ENCODE measurements at regions not wholly inside any gene's neighbourhood (a gene's known extent, or its start where the extent isn't known, plus 50 kb on each side); places are given as distances from the start of the nearest gene placed in this dataset.

DNA sequence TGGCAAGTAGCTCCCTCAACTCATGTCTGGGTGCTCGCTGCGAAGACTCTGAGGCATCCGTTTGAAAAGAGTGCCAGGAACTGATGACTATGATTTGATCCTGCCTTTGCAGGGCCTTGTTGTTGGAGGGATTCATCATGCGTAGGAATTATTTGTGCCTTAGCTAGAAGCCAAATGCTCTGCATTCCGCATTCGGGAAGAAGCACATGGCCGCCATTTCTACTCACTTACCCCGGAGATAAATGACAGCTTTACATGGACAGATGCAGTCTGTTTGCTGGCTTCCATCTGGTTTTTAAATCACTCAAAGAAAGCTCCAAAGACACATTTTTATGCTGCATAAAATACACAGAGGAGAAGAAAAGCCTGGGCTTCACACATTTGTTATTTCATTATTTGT is 363.3 kb upstream of the CDH4 start:
- no peak for DNase-seq

DNA sequence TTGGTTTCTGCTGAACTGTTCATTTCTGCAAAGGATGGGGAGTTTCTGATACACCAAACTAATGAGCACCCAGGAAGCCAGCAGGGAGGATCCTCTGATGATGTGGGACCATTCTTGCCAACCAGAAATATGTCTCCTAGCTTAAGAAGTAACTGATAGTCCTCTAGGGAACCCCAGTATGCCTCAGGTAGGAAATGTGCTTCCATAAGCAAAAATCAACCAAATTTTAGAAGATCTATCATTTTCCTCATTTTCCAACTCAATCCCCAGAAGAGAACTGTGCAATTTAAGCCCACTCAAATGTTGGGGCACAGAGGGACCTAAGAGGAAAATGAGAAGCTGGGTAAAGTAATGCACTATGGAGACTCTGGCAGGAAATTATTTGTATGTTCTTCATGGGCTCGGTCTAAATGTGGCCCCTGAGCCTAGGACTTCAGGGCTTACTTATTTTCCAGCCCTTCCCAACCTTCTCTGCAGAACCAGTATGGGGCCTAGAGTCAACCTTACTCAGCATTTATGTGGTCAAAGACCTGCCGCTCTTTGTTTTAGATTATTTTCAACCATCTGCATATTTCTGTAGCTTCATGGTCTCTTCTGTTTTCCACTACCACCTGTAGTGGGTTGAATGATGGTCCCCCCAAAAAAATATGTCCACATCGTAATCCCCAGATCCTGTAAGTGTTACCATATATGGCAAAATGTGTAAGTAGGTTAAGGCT is 359.8 kb upstream of the CDH4 start:
- DNase-seq, result no peak

DNA sequence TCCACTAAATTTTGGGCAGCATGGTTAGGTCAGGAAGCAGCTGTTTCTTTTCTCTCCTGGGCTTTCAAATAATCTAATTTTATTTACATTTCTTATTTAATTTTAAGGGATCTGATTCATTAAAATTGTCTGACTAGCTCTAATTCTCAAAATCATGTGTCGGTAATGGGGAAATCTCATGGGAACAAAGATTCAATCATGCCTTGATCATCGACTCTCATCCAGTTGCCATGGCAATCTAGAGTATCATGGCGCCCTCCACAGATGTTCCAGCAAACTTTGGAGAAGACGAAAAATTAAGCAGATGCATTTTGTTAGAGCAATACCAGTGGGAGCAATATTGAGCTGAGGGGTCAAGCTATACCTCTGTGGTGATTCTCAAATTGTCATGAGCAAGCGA is 358.0 kb upstream of the CDH4 start:
- DNase-seq, result no peak

DNA sequence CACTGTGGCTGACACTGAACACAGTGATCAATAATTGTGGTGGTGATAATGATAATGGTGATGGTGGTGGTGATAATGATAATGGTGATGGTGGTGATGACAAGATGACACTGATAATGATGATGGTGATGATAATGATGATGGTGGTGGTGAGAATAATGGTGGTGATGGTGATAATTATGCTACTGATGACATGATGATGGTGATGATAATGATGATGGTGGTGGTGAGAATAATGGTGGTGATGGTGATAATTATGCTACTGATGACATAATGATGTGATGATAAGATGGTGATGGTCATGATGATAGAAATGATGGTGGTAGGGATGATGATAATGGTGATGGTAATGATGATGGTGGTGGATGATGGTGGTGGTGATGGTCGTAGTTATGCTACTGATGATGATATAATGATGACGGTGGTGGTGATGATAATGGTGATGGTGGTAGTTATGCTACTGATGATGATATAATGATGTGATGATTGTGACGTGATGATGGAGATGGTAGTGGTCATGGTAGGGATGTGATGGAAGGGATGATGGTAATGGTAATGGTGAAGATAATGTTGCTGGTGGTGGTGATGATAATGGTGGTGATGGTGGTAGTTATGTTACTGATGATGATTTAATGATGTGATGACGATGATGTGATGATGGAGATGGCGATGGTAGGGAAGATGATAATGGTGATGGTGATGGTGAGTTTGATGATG is 356.5 kb upstream of the CDH4 start:
- no peak for DNase-seq

DNA sequence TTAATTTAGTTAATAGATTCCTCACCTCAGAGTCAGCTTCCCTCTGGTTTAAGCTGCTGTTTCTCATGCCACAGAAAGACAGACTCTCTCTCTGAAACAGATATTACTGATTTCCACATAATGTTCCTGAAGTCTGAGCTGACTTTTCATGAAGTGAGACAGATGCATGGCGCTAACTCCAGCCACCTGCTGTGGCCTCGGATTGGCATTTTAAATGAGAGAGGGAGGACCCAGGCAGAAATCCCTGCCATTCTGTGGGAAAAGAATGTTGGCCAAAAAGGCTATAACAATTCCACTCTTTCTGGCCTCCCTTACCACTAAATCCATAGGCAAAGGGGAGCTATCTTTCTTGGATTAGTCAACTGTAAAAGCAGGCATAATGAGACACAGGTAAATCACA is 354.1 kb upstream of the CDH4 start:
- DNase-seq, result no peak

DNA sequence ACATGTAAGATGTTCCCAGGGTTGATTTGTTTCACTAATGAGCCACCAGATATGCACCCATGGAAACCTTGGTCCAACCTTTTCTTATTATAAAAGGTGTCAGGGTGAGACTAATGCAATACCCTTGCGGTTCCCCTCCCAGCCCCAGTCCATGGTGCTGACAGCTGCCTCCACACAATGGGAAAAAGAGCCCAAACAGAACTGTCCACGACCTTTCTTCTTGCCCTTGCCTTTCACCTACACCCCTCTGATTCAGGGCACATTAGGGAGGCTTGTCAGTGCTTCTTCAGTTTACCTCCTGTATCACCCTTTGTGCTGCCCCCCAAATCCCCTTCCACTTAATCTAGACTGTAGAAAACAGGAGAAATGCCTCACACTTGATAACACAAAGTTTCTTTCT is 352.7 kb upstream of the CDH4 start:
- DNase-seq, result no peak

DNA sequence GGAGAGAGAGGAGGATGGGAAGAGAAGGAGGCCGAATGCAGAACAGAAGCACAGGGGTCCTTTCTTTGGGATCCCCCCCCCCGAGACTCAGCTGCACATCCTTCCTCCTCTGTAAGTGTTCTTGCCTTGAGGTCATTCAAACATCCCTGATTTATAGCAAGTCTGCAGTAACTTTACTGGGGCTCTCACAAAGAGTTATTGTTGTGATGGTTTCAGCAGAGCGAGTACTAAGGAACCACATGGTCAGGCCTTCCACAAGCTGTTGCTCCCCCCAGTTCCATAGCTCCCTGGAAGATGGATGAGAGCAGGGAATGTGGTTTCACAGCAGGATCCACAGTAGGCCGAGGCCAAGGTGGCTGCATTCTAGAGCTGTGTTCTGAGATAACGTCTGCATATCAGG is 351.4 kb upstream of the CDH4 start:
- DNase-seq, result no peak

DNA sequence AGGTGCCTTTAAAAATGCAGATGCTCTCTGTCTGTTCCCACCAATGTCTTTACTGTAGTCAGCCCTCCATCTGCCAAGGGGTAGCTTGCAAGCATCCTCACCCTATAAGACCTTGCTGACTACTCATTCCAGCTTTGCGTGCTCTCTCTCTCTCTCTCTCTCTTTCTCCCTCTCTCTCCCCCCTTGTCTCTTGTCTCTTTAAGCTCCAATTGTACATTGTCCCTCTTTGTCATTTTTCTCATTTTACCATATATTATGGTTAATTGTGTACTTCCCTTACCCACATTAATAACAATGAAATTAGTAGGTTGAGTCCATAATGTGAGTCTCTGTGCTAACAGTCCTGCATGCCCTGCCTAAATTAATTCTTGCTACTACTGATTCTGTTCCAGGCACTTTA is 350.2 kb upstream of the CDH4 start:
- DNase-seq, result no peak

DNA sequence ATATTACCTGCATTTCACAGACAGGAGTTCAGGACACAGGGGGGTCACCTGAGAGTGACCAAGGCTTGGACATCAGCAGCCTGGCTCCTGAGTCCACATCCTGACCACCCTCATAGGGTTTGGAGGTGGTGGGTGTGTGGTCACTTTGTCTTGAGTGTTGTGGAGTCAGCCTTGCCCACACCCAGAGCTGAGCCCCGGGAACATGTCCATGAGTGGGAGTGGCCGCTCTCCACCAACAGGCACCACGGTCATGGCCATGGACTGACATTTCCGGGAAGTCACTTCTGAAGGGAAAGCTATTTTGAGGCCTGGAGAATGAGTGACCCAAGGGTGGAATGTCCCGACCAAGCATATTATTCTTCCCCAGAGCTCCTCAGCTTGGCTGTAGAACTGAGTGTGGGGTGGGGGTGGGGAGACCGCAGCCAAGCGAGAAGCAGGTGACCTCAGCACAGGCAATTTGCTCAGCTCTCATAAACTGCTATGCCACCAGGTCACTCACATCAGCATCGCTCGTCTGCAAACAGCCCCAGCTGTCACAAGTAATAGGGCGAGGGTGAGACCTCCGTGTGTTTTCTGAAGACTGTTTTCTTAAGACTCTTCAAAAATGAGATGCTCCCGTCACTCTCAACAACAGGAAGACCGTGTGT is 348.6 kb upstream of the CDH4 start:
- no peak for DNase-seq

DNA sequence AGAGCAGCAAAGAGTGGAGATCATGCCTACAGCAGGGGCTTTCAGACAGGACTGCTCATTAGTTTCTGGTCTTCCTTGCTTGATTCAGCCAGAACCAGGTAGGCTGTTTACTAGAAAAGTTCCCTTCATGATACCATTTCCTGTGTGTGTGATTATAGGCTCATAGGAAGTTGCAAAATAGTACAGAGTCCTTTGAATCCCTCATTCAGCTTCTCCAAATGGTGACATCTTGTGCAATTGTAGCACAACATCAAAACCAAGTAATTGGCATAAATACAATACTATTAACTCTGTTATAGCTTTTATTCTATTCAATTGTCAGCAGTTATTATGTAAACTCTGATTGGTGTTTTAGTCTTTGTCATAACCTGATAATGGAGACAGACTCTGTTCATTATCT is 347.3 kb upstream of the CDH4 start:
- DNase-seq, result no peak

DNA sequence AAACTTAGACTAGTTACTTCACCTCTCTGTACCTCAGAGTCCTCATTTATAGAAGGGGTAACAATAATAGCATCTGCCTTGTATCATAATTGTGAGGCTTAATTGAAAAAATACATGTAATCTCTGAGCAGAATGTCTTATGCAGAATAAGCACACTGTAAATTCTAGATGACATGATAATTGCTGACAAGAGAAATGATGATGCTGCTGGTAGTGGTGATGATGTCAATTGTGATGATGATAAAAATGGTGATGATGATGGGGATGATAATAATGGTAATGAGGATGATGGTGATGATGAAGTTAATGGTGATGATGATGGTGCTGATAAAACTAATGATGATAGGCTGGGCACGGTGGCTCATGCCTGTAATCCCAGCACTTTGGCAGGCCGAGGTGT is 346.1 kb upstream of the CDH4 start:
- DNase-seq, result no peak

DNA sequence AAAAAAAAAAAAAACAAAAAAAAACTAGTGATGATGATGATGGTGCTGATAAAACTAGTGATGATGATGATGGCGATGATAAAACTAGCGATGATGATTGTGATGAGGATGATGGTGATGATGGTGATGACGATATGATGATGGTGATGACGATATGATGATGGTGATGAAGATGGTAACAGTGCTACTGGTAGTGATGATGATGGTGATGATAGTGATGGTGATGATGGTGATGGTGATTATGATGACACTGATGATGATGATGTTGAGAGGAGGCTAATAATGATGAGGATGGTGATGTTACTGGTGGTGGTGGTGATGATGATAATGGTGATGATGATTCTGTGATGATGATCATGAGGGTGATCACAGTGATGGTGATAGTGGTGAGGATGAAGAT is 345.5 kb upstream of the CDH4 start:
- DNase-seq, result no peak

DNA sequence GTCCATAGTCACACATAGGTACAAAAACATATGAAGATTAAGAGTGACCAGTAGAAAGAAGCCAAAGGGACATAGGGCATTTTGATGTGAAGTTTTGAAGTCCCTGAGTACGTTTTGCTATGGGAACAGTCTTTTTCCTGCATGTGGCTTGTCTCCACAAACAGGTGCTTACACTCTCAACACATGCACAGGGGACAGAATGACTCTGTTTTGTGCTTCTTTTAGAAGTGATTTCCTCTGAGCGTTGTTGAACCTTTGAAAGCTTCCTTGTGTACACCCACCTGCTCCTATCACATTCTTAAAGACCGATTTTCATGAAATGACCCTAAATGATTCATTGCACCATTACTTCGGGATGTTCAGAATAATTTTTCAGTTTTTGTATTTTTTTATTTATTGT is 338.8 kb upstream of the CDH4 start:
- DNase-seq, result no peak

DNA sequence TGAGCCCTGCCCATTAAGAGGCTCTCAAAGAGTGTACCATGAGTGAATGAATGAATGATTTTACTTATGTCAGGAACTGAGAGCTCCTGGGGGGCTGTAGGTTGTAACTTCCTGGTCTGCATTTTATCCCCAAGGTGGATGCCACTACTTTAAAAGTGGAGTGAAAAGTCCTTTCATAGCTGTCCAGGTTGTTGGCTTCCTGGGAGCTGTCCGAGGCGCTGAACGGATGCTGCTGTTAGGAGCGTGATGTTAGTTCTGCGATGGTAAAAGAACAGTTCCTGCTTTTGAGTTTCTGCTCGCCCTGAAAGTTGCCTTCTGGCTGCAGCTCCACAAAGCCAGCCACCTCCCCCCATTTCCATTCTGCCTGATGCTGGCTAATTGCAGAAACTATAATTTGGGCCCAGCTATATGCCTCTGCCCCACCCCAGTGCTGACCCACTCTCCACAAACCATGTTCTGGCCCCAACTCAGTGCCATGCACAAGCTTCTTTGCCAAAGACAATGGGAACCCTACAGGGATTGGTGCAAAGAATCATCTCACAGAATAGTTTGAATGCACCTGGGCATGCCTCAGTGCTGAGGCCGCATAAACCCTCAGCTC is 330.9 kb upstream of the CDH4 start:
- no peak for DNase-seq

DNA sequence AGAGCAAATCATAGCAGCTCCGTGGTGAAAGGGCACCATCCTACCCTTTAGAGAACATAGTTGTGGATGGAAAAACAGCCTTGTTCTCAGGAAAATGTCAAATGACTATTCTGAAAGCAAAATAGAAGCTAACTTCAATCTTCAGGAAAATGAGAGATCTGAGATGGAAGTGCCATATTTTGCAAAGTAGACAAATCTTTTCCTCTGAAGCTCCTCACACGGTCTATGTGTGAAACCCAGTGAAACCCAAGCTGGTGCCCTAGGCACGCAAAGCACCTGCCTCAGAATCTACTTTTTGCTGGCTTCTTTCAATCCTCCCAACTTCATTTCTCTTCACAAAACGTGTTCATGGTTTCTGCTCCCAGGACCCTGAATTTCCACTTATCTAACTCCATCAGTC is 325.2 kb upstream of the CDH4 start:
- DNase-seq, result no peak

DNA sequence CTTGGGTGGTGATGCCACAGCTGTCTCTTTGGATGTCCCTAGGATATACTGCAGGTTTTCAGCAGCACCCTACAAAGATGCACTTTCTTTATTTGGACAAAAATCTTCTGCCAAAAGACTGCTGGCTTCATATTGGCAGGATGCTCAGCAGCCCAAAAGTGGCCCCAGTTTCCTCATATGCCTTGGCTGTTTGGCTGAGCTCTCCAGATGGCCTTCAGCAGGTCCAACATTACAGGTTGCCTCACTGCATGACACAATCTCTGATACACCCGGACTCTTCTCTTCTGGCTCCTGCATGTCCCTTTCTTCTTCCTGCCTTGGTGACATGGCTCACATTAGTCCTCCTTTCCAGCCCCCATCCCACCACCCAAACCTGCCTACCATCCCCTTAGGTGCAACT is 323.7 kb upstream of the CDH4 start:
- DNase-seq, result no peak

DNA sequence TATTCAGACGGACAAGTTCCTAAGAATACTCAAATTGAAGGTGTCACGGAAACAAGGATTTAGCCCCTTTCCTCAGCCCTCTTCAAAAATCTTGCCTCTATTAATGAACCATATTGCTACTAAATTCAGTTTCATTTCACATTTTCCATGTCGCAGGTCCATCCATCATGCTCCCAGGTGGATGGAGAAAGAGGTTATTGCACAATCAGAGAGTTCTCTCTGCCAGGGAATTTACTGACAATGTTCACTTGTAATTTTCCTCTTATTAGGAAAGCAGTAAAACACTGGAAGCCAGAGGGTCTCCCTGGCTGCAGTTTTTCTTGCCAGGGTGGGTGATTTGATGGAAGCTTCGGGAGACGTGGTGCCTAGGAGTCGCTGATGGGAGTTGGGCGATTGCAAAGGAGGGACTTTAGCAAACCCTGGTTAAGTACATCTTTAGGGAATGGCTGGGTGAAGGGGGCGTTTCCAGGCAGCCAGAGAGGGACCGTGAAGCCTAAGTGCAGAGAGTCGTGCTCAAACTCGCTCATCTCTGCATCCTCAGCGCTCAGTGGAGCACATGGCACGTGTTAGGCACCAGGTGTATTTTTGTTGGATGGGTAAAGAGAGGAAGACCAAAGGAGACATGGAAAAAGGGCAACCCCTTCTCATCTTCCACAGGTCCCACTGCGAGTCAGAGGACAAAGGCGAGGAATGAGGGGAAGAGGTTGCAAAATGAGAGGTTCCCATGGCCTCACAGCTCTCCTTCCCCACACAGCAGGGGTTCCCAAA is 321.9 kb upstream of the CDH4 start:
- DNase-seq, result no peak

DNA sequence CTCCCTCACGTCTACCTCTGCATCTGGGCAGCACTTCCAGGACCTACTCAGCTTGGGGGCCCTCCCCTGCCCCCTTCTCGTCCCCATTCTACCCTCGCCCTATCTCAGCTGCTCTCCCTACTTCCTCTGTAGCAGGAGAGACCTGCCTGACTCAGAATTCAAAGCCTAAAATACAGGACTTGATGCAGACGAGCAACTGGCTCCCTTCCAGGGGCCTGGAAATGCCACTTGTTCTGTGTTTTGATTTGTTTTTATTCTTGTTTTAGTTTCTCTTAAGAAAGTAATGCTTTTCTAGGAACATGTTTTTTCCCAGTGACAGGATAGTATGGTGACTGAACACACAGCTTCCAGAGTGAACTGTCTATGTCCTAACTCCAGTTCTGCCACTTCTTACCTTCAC is 320.4 kb upstream of the CDH4 start:
- no peak for DNase-seq

DNA sequence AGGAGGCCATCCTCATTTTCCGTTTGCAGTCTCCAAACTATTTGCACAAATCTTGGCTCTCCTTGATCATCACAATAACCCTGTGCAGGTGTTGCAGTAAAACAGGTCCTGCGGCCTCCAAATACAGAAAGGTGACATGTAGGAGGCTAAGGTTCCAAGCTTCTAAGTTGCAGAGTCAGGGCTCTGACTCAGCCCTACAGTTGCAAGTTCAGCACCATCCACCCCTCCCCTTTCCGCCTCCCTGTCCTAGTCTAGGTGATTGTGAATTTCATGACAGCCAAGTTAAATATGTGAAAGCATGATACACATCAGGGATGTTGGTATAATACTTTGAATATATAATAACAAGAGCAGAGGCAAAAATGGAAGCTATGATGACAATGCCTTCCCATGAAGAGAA is 317.3 kb upstream of the CDH4 start:
- no peak for DNase-seq

DNA sequence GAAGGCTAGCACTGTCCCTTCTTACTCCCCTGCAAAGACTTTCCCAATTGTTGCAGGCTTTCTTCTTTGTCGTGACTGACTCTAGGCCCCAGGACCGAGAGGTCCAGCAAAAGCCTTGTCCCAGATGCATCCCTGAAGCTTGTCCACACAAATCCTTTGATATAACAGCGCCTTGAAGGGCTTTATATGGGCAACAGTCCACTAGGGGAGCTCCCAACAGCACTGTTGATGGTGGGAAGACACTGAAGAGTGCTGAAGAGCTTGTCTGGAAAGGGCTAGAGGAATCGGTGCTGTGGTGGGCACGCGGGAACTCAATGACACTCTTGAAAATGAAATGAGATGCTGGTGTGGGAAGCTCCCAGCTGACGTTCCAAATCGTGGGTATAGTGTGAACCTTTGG is 316.1 kb upstream of the CDH4 start:
- DNase-seq, result no peak

DNA sequence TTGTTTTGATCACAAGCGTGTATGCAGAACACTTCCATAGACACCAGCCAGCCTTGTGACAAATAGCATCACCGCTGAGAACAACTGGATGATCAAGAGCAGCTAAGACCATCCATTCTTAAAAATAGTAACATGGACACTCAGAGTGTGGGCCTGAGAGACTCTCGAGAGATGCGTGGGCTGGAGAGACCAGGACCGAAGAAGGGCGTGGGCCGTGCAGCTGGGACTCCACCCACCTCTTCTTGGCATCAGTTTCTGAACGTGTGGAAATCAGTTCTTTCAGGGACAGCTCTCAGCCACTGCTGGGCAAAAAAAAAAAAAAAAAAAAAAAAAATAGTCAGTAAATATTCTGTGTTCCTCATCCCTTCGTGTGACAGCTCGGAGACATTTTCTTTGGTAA is 314.5 kb upstream of the CDH4 start:
- DNase-seq, result no peak

DNA sequence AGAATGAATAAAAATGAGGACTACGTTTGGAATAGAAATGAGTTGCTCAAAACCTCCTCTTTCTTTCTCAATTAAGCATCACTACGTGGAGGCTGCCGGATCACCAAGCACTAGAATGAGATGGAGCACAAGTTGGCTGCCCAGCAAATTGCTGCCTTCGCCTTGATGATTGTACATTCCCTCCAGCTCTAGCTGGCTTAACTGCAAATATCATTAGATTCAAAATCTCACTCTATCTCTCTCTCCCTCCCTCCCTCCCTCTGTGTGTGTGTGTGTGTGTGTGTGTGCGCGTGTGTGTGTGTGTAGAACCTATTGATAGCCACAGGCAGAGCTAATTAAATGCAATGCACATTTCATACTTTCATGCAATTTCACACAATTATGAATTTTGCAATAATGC is 310.7 kb upstream of the CDH4 start:
- DNase-seq, result no peak

DNA sequence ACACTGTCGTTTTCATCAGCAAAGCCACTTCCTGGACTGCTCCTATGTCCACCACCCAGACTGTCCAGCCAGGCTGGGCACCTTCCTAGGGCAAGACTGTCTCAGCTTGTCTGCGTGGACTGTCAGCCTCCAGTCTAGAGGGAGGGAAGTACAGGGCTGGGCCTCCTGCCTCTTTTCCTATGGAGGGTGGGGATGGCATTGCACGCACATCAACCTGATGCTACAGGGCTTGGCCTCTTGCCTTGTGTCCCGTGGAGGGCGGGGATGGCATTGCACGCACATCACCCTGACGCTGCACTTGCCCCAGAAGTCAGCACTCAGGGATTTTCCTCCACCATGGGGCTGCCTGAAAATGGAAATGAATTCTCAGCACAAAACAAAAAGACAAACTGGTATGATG is 304.2 kb upstream of the CDH4 start:
- no peak for DNase-seq
